ENCODE measurements at regions not wholly inside any gene's neighbourhood (a gene's known extent, or its start where the extent isn't known, plus 50 kb on each side); places are given as distances from the start of the nearest gene placed in this dataset.

GRCh38 chr3:22582266-22582665 lies 620.9 kb upstream of the UBE2E2 start:
- in situ Hi-C loops (cut with MboI; ENCODE audit: low pct_ligation_motif_present in 1 of 4, low pct_unique_long_range_greater_than_20kb in 1 of 4, low sequenced_read_pairs in 3 of 4) (no loop called here), intact Hi-C loops (cut with DNase I; ENCODE audit: low total_unique reads) (no loop called here)
- H3K4me3 ChIP-seq = no peak overlapping the region
- no peak for DNase-seq
- TF ChIP-seq EP300 (IDR thresholded peaks at IDR 0.05; ENCODE audit: low read depth) = no peak
- TF ChIP-seq POLR2AphosphoS5 (IDR thresholded peaks at IDR 0.05) = no peak
- no peak for TF ChIP-seq CTCF (IDR thresholded peaks at IDR 0.05)
- no peak for TF ChIP-seq POLR2A (IDR thresholded peaks at IDR 0.05)
- no peak overlapping the region for H3K27ac ChIP-seq
- WGBS, 2 donors (ENCODE audit: low coverage in 1 of 2) = 14 to 19% methylated on average over 1 of the region's 1 CpG
- no peaks in the 10 kb centered on the region for H3K4me1 ChIP-seq
- no peaks in the 10 kb centered on the region for H3K27me3 ChIP-seq
- no peaks in the 10 kb centered on the region for H3K36me3 ChIP-seq
- H3K9me3 ChIP-seq = no peaks in the 10 kb centered on the region

DNA sequence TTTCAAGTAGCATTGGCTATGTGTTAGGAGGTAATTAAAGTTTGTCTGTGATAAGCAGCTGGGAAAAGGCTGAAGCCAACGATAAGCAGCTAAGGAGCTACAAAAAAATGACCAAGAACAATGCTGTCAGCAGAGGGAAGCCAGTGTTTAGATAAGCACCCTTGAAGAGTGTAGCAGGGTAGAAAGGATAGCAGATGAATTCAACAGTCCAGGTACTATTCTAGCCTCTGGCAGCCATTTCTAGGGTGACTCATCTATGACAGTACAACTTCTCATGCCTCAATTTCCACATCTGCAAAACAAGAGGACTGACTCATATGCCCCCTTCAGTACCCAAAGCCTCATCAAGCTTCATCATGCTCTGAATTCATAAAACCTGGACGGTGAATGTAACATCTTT lies 617.6 kb upstream of the UBE2E2 start:
- no peak overlapping the region for H3K4me3 ChIP-seq
- TF ChIP-seq POLR2AphosphoS5 (IDR thresholded peaks at IDR 0.05) (no peak), POLR2A (IDR thresholded peaks at IDR 0.05) (no peak), EP300 (IDR thresholded peaks at IDR 0.05; ENCODE audit: low read depth) (no peak), CTCF (IDR thresholded peaks at IDR 0.05) (no peak)
- H3K27ac ChIP-seq = no peak overlapping the region
- H3K27me3 ChIP-seq = no peaks in the 10 kb centered on the region
- WGBS, 2 donors (ENCODE audit: low coverage in 1 of 2) = 40 to 42% methylated on average over 2 of the region's 2 CpGs
- H3K4me1 ChIP-seq = no peaks in the 10 kb centered on the region
- in situ Hi-C loops (cut with MboI; ENCODE audit: low pct_ligation_motif_present in 1 of 4, low pct_unique_long_range_greater_than_20kb in 1 of 4, low sequenced_read_pairs in 3 of 4) (no loop called here), intact Hi-C loops (cut with DNase I; ENCODE audit: low total_unique reads) (no loop called here)
- DNase-seq = no peak
- H3K36me3 ChIP-seq = no peaks in the 10 kb centered on the region
- no peaks in the 10 kb centered on the region for H3K9me3 ChIP-seq

DNA sequence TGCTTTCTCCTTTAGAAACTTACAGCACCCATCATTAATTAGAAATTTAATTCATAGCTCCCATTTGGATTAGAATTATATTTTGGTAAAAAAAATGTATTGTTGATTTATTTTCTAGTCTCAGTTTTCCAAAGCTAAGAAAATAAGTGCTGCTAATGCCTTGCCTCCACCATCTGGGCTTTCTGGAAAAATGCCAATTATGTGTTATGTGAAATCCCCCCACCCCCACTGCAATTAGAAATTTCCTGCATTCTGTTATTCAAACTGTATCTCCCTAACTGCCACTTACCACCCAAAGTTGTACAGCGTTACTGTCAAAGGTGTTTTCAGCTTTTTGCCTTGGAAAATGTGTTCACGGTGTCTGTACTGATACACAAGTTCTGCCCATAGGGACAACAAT lies 617.2 kb upstream of the UBE2E2 start:
- no peaks in the 10 kb centered on the region for H3K27me3 ChIP-seq
- H3K9me3 ChIP-seq = no peaks in the 10 kb centered on the region
- no peak for DNase-seq
- H3K27ac ChIP-seq = no peak overlapping the region
- no peaks in the 10 kb centered on the region for H3K36me3 ChIP-seq
- TF ChIP-seq EP300 (IDR thresholded peaks at IDR 0.05; ENCODE audit: low read depth) (no peak), CTCF (IDR thresholded peaks at IDR 0.05) (no peak), POLR2AphosphoS5 (IDR thresholded peaks at IDR 0.05) (no peak), POLR2A (IDR thresholded peaks at IDR 0.05) (no peak)
- WGBS, 2 donors (ENCODE audit: low coverage in 1 of 2) = 75 to 87% methylated on average over 2 of the region's 2 CpGs
- intact Hi-C loops (cut with DNase I; ENCODE audit: low total_unique reads) = no loop called here
- H3K4me1 ChIP-seq = no peaks in the 10 kb centered on the region
- in situ Hi-C loops (cut with MboI; ENCODE audit: low pct_ligation_motif_present in 1 of 4, low pct_unique_long_range_greater_than_20kb in 1 of 4, low sequenced_read_pairs in 3 of 4) = no loop called here
- H3K4me3 ChIP-seq = no peak overlapping the region

- no peak for TF ChIP-seq POLR2AphosphoS5 (IDR thresholded peaks at IDR 0.05)
- no peak for TF ChIP-seq POLR2A (IDR thresholded peaks at IDR 0.05)
- TF ChIP-seq EP300 (IDR thresholded peaks at IDR 0.05; ENCODE audit: low read depth) = no peak
- TF ChIP-seq CTCF (IDR thresholded peaks at IDR 0.05) = no peak
- H3K9me3 ChIP-seq = no peaks in the 10 kb centered on the region
- DNase-seq = no peak
- H3K4me3 ChIP-seq = no peak overlapping the region
- no peaks in the 10 kb centered on the region for H3K27me3 ChIP-seq
- WGBS, 2 donors (ENCODE audit: low coverage in 1 of 2) = 70 to 73% methylated on average over 3 to 7 of the region's 7 CpGs
- no peaks in the 10 kb centered on the region for H3K4me1 ChIP-seq
- H3K36me3 ChIP-seq = no peaks in the 10 kb centered on the region
- H3K27ac ChIP-seq = no peak overlapping the region
- in situ Hi-C loops (cut with MboI; ENCODE audit: low pct_ligation_motif_present in 1 of 4, low pct_unique_long_range_greater_than_20kb in 1 of 4, low sequenced_read_pairs in 3 of 4) (no loop called here), intact Hi-C loops (cut with DNase I; ENCODE audit: low total_unique reads) (no loop called here)
Measured at GRCh38 chr3:22587446-22587845, 615.7 kb upstream of the UBE2E2 start.
